SK-N-SH (cell line): ENCODE measurements at regions not wholly inside any gene's neighbourhood (a gene's known extent, or its start where the extent isn't known, plus 50 kb on each side); places are given as distances from the start of the nearest gene placed in this dataset.

Experiments used
- CTCF ChIA-PET: fragments of 300-600, 350-600 bp; formaldehyde crosslinking; extraction: SDS; loops from one replicate; lab custom pipeline; 2021; lab: Yijun Ruan, JAX
- POLR2A ChIA-PET: fragments of 350-600 bp; sonication (Branson Sonifier 250); formaldehyde crosslinking; extraction: SDS; loops from one replicate; lab custom pipeline; 2020; ENCODE audit warnings: antibody characterized with exemption, inconsistent platforms; lab: Yijun Ruan, JAX
- DNase-seq: peaks from one replicate; pipeline ENCODE4 v3.0.0; 2012
- H2AFZ ChIP-seq: fragments of 200-600 bp; sonication (generic); 2 replicates; pipeline ENCODE4 v1.8.1; 2016; ENCODE audit warnings: antibody characterized with exemption, mild to moderate bottlenecking, low read depth
- H3F3A ChIP-seq: fragments of 200-600 bp; sonication (generic); replicated peaks from 2 replicates; pipeline ENCODE3; 2016; ENCODE audit warnings: antibody characterized with exemption, mild to moderate bottlenecking; ENCODE audit not compliant: insufficient read depth
- H3K27ac ChIP-seq, 2 experiments: fragments of 200-500 bp in 1 of 2; fragments of 200-600 bp in 1 of 2; sonication (Bioruptor generic) in 1 of 2; sonication (generic), shearing (Covaris generic) in 1 of 2; 2 replicates each; pipeline versions ENCODE4 v1.5.1 to v1.6.1; 2014 to 2016; ENCODE audit warnings: low read depth in 2 of 2, inconsistent platforms in 1 of 2, low read length in 1 of 2, mild to moderate bottlenecking in 1 of 2, mixed read lengths in 1 of 2
- H3K27me3 ChIP-seq: fragments of 200-600 bp; sonication (generic), shearing (Covaris generic); 2 replicates; pipeline ENCODE4 v1.6.1; 2016; ENCODE audit warnings: mixed run types; ENCODE audit not compliant: insufficient read depth
- H3K36me3 ChIP-seq, 2 experiments: fragments of 200-500 bp in 1 of 2; fragments of 200-600 bp in 1 of 2; sonication (Bioruptor generic) in 1 of 2; sonication (generic) in 1 of 2; replicated peaks in 1 of 2; 2 replicates each; pipeline versions ENCODE3 to v1.5.1; 2014 to 2016; ENCODE audit warnings: low read length in 1 of 2, mild to moderate bottlenecking in 1 of 2; ENCODE audit not compliant: insufficient read depth in 2 of 2, control insufficient read depth in 1 of 2
- H3K4me1 ChIP-seq, 2 experiments: fragments of 200-500 bp in 1 of 2; fragments of 200-600 bp in 1 of 2; sonication (Bioruptor generic) in 1 of 2; sonication (generic), shearing (Covaris generic) in 1 of 2; 2 replicates each; pipeline versions ENCODE4 v1.5.1 to v1.6.1; 2014 to 2016; ENCODE audit warnings: low read depth in 1 of 2, low read length in 1 of 2, mixed run types in 1 of 2; ENCODE audit not compliant: insufficient read depth in 2 of 2, control insufficient read depth in 1 of 2
- H3K4me2 ChIP-seq: fragments of 200-600 bp; sonication (generic), shearing (Covaris generic); 2 replicates; pipeline ENCODE4 v1.6.1; 2017; ENCODE audit warnings: mixed run types
- H3K4me3 ChIP-seq, 2 experiments: fragments of 200-500 bp in 1 of 2; fragments of 200-600 bp in 1 of 2; sonication (Bioruptor generic) in 1 of 2; sonication (generic), shearing (Covaris generic) in 1 of 2; 2 replicates each; pipeline versions ENCODE4 v1.5.1 to v1.8.1; 2014 to 2016; ENCODE audit warnings: low read depth in 2 of 2, inconsistent platforms in 1 of 2, low read length in 1 of 2, mild to moderate bottlenecking in 1 of 2, mixed read lengths in 1 of 2, moderate library complexity in 1 of 2
- H3K79me2 ChIP-seq: fragments of 200-600 bp; sonication (generic); 2 replicates; pipeline ENCODE4 v1.8.1; 2017; ENCODE audit warnings: mild to moderate bottlenecking; ENCODE audit not compliant: insufficient read depth
- H3K9ac ChIP-seq: fragments of 200-600 bp; sonication (generic); 2 replicates; pipeline ENCODE4 v1.6.1; 2017; ENCODE audit warnings: mixed run types
- H3K9me2 ChIP-seq: fragments of 200-600 bp; sonication (generic); 2 replicates; pipeline ENCODE4 v1.6.1; 2017; ENCODE audit warnings: mixed run types
- H3K9me3 ChIP-seq: fragments of 200-600 bp; sonication (generic); 2 replicates; pipeline ENCODE4 v1.6.1; 2017; ENCODE audit warnings: mixed run types, mild to moderate bottlenecking, moderate library complexity
- H4K20me1 ChIP-seq: fragments of 200-600 bp; sonication (generic); 2 replicates; pipeline ENCODE4 v1.6.1; 2017; ENCODE audit warnings: mild to moderate bottlenecking, mixed run types; ENCODE audit not compliant: insufficient read depth
- EP300 ChIP-seq, 2 experiments: IDR thresholded peaks; 2 replicates each; pipeline versions ENCODE4 v1.4.0 to v1.6.1; 2012; ENCODE audit warnings: borderline replicate concordance in 1 of 2, low read depth in 1 of 2, low read length in 1 of 2
- EZH2phosphoT487 ChIP-seq: fragments of 200-600 bp; sonication (generic); IDR thresholded peaks from 2 replicates; pipeline ENCODE4 v1.6.1; 2017; ENCODE audit warnings: low read depth, mixed run types, mild to moderate bottlenecking, antibody characterized with exemption, moderate library complexity, borderline replicate concordance
- FOSL2 ChIP-seq: IDR thresholded peaks from 2 replicates; pipeline ENCODE4 v1.4.0; 2012; ENCODE audit warnings: low read depth, mild to moderate bottlenecking, moderate library complexity, borderline replicate concordance
- FOXJ3 ChIP-seq: sonication (generic); formaldehyde crosslinking; IDR thresholded peaks from 2 replicates; pipeline ENCODE4 v1.5.1; 2020; ENCODE audit warnings: mild to moderate bottlenecking, missing genetic modification reagents
- GABPA ChIP-seq: IDR thresholded peaks from 2 replicates; pipeline ENCODE4 v1.4.0; 2012; ENCODE audit warnings: low read depth, mild to moderate bottlenecking
- GATA2 ChIP-seq: sonication (generic); formaldehyde crosslinking; IDR thresholded peaks from 2 replicates; pipeline ENCODE4 v1.5.0; 2020; ENCODE audit warnings: mild to moderate bottlenecking, missing genetic modification reagents
- NRF1 ChIP-seq: IDR thresholded peaks from 2 replicates; pipeline ENCODE4 v1.6.1; 2012; ENCODE audit warnings: low read depth, mild to moderate bottlenecking, low read length
- RAD21 ChIP-seq: IDR thresholded peaks from 2 replicates; pipeline ENCODE4 v1.6.1; 2012; ENCODE audit warnings: mild to moderate bottlenecking, low read length
- RCOR1 ChIP-seq: fragments of 150-350 bp; IDR thresholded peaks from 2 replicates; pipeline ENCODE4 v1.6.1; 2017; ENCODE audit warnings: antibody characterized with exemption, low read length
- RXRA ChIP-seq: IDR thresholded peaks from 2 replicates; pipeline ENCODE4 v1.4.0; 2012; ENCODE audit warnings: low read depth, mild to moderate bottlenecking, borderline replicate concordance
- SMC3 ChIP-seq: IDR thresholded peaks from 2 replicates; pipeline ENCODE4 v1.6.1; 2012; ENCODE audit warnings: low read depth, low read length, improper control_type of control experiment
- TAF1 ChIP-seq: IDR thresholded peaks from 2 replicates; pipeline ENCODE4 v1.6.1; 2012; ENCODE audit warnings: low read depth, mild to moderate bottlenecking, low read length, moderate library complexity, borderline replicate concordance
- TCF12 ChIP-seq: IDR thresholded peaks from 2 replicates; pipeline ENCODE4 v1.4.0; 2012
- TEAD4 ChIP-seq: IDR thresholded peaks from 2 replicates; pipeline ENCODE4 v1.4.0; 2012; ENCODE audit warnings: mild to moderate bottlenecking, borderline replicate concordance; ENCODE audit not compliant: insufficient read depth
- YY1 ChIP-seq: IDR thresholded peaks from 2 replicates; pipeline ENCODE4 v1.4.0; 2012; ENCODE audit warnings: low read depth, mild to moderate bottlenecking
- WGBS: methylation state at CpG from one replicate; pipeline ENCODE4 v1.1.6; 2017; ENCODE audit warnings: low lambda C conversion rate; 5-methylcytosine and 5-hydroxymethylcytosine counted together
- TF ChIP-seq, protein P1 (sequence below): fragments of 200-600 bp; sonication (generic); IDR thresholded peaks from 2 replicates; pipeline ENCODE4 v1.6.1; 2017; ENCODE audit warnings: antibody characterized with exemption, mild to moderate bottlenecking, moderate library complexity
- TF ChIP-seq, protein P2 (sequence below): IDR thresholded peaks from 2 replicates; pipeline ENCODE4 v1.4.0; 2012; ENCODE audit warnings: low read depth, borderline replicate concordance
- TF ChIP-seq, protein P3 (sequence below): IDR thresholded peaks from 2 replicates; pipeline ENCODE4 v1.4.0; 2012; ENCODE audit warnings: low read depth, borderline replicate concordance
- TF ChIP-seq, protein P4 (sequence below): fragments of 150-350 bp; IDR thresholded peaks from 2 replicates; pipeline ENCODE4 v1.6.1; 2017; ENCODE audit warnings: antibody characterized with exemption, low read length, low read depth, borderline replicate concordance
- TF ChIP-seq, protein P5 (sequence below): IDR thresholded peaks from 2 replicates; pipeline ENCODE4 v1.4.0; 2012; ENCODE audit warnings: low read depth

DNA sequence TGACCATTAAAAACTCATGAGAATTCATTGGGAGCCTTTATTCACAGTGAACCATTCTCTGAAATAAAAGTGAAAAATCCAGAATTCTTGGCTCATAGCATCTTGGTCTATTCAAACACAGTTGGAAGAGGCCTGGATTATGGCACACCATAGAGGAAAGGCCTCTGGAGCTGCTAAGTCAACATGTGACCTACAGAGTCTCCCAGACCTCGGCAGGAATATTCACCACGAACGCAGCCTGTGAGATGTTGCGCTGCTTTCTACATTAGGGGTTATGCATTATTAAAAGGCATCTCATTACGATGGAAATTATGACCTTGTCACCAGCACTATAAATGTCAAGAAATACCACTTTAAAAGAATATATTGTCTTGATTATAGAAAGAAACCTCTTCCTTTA lies 132.6 kb downstream of the EFNB2 start:
- Histone ChIP-seq H3K4me3 (no peak overlapping the region), H3K9me2 (no peaks in the 10 kb centered on the region), H4K20me1 (no peaks in the 10 kb centered on the region), H3K27ac (no peak overlapping the region), H3K27me3 (no peaks in the 10 kb centered on the region), H3F3A (no peaks in the 10 kb centered on the region), H3K79me2 (no peaks in the 10 kb centered on the region), H3K4me2 (no peak overlapping the region), H3K9me3 (no peaks in the 10 kb centered on the region), H3K9ac (no peak overlapping the region), H3K36me3 (no peaks in the 10 kb centered on the region), H2AFZ (no peak overlapping the region), H3K4me1 (peaks cover 0 to 6% of the 10 kb centered on the region in 2 experiments; a peak in 2 of 4 replicates)
- DNase-seq = no peak
- TF ChIP-seq NRF1 = no peak
- no peak for TF ChIP-seq RXRA
- no peak for TF ChIP-seq SMC3
- TF ChIP-seq EZH2phosphoT487 = no peak
- TF ChIP-seq, protein P1, sequence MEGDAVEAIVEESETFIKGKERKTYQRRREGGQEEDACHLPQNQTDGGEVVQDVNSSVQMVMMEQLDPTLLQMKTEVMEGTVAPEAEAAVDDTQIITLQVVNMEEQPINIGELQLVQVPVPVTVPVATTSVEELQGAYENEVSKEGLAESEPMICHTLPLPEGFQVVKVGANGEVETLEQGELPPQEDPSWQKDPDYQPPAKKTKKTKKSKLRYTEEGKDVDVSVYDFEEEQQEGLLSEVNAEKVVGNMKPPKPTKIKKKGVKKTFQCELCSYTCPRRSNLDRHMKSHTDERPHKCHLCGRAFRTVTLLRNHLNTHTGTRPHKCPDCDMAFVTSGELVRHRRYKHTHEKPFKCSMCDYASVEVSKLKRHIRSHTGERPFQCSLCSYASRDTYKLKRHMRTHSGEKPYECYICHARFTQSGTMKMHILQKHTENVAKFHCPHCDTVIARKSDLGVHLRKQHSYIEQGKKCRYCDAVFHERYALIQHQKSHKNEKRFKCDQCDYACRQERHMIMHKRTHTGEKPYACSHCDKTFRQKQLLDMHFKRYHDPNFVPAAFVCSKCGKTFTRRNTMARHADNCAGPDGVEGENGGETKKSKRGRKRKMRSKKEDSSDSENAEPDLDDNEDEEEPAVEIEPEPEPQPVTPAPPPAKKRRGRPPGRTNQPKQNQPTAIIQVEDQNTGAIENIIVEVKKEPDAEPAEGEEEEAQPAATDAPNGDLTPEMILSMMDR = no peak
- no peak for TF ChIP-seq FOXJ3 (CRISPR knock-in tag)
- TF ChIP-seq TAF1 = no peak
- TF ChIP-seq, protein P2, sequence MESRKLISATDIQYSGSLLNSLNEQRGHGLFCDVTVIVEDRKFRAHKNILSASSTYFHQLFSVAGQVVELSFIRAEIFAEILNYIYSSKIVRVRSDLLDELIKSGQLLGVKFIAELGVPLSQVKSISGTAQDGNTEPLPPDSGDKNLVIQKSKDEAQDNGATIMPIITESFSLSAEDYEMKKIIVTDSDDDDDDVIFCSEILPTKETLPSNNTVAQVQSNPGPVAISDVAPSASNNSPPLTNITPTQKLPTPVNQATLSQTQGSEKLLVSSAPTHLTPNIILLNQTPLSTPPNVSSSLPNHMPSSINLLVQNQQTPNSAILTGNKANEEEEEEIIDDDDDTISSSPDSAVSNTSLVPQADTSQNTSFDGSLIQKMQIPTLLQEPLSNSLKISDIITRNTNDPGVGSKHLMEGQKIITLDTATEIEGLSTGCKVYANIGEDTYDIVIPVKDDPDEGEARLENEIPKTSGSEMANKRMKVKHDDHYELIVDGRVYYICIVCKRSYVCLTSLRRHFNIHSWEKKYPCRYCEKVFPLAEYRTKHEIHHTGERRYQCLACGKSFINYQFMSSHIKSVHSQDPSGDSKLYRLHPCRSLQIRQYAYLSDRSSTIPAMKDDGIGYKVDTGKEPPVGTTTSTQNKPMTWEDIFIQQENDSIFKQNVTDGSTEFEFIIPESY = no peak
- TF ChIP-seq, protein P3, sequence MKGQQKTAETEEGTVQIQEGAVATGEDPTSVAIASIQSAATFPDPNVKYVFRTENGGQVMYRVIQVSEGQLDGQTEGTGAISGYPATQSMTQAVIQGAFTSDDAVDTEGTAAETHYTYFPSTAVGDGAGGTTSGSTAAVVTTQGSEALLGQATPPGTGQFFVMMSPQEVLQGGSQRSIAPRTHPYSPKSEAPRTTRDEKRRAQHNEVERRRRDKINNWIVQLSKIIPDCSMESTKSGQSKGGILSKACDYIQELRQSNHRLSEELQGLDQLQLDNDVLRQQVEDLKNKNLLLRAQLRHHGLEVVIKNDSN = no peak
- no peak for TF ChIP-seq YY1
- no peak for TF ChIP-seq GABPA
- TF ChIP-seq TEAD4 = no peak
- no peak for TF ChIP-seq TCF12
- no peak for TF ChIP-seq GATA2 (CRISPR knock-in tag)
- no peak for TF ChIP-seq RAD21
- TF ChIP-seq, protein P4, sequence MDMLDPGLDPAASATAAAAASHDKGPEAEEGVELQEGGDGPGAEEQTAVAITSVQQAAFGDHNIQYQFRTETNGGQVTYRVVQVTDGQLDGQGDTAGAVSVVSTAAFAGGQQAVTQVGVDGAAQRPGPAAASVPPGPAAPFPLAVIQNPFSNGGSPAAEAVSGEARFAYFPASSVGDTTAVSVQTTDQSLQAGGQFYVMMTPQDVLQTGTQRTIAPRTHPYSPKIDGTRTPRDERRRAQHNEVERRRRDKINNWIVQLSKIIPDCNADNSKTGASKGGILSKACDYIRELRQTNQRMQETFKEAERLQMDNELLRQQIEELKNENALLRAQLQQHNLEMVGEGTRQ = no peak
- TF ChIP-seq FOSL2 = no peak
- TF ChIP-seq, protein P5, sequence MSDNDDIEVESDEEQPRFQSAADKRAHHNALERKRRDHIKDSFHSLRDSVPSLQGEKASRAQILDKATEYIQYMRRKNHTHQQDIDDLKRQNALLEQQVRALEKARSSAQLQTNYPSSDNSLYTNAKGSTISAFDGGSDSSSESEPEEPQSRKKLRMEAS = no peak
- no peak for TF ChIP-seq EP300 (IDR thresholded peaks at IDR 0.05; ENCODE audit: borderline replicate concordance in 1 of 2, low read depth in 1 of 2, low read length in 1 of 2)
- TF ChIP-seq RCOR1 = no peak
- CTCF ChIA-PET = no interaction called here
- WGBS = 78% methylated on average over 5 of the region's 5 CpGs
- POLR2A ChIA-PET = no interaction called here
